ENCODE measurements at regions not wholly inside any gene's neighbourhood (a gene's known extent, or its start where the extent isn't known, plus 50 kb on each side); places are given as distances from the start of the nearest gene placed in this dataset.

DNA sequence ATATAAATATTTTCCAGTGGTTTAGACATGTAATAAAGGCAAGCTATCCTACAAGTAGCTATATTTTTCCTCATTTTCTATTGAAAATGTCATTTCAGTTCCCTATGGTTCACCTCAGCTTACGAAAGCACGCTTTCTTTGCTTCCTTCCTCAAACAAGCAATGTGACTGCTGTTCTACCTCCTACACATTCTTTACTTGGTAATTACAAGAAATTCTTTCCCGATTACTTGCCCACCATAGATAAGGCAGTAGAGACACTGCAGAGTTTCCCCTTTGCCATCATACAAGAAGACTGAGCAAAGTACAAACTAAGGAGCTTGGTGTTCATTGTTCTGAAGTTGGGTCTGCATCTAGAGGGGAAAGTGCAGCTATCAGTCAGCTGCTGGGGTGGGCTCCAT is 249.4 kb downstream of the CRPPA start:
- peaks cover 0 to 5% (median 2%) of the 10 kb centered on the region in 7 donors for H3K9me3 Mint-ChIP-seq
- Histone ChIP-seq H3K27me3 (ENCODE audit: control insufficient read depth, insufficient read depth, low read length) (no peaks in the 10 kb centered on the region), H3K9me3 (ENCODE audit: control insufficient read depth in 2 of 2, low read length in 2 of 2) (no peaks in the 10 kb centered on the region), H3K36me3 (ENCODE audit: control insufficient read depth, insufficient read depth, low read length) (no peaks in the 10 kb centered on the region), H3K27ac (ENCODE audit: insufficient read depth, low read length, poor library complexity, severe bottlenecking) (no peak overlapping the region), H3K4me3 (ENCODE audit: low read depth, low read length) (no peak overlapping the region), H3K4me1 (ENCODE audit: control insufficient read depth, insufficient read depth, low read length, poor library complexity, severe bottlenecking) (no peaks in the 10 kb centered on the region)
- no peaks in the 10 kb centered on the region for H3K36me3 Mint-ChIP-seq
- no peak overlapping the region for H3K27ac Mint-ChIP-seq
- DNase-seq = no peak
- ATAC-seq (ENCODE audit: low read depth in 2 of 2) = no peak
- no peak overlapping the region for H3K4me3 Mint-ChIP-seq
- H3K4me1 Mint-ChIP-seq = no peaks in the 10 kb centered on the region
- no peaks in the 10 kb centered on the region for H3K27me3 Mint-ChIP-seq

DNA sequence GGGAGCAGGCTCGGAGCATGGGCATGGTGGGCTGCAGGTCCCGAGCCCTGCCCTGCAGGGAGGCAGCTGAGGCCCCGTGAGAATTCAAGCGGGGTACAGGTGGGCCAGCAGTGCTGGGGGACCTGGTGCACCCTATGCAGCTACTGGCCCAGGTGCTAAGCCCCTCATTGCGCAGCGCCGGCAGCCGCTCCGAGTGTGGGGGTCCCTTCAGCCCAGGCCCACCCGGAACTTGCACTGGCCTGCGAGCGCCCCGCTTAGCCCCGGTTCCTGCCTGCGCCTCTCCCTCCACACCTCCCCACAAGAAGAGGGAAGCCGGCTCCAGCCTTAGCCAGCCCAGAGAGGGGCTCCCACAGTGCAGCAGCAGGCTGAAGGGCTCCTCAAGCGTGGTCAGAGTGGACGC is 250.7 kb downstream of the CRPPA start:
- Histone ChIP-seq H3K9me3 (ENCODE audit: control insufficient read depth in 2 of 2, low read length in 2 of 2) (no peaks in the 10 kb centered on the region), H3K36me3 (ENCODE audit: control insufficient read depth, insufficient read depth, low read length) (no peaks in the 10 kb centered on the region), H3K4me1 (ENCODE audit: control insufficient read depth, insufficient read depth, low read length, poor library complexity, severe bottlenecking) (no peaks in the 10 kb centered on the region), H3K27me3 (ENCODE audit: control insufficient read depth, insufficient read depth, low read length) (no peaks in the 10 kb centered on the region), H3K27ac (ENCODE audit: insufficient read depth, low read length, poor library complexity, severe bottlenecking) (no peak overlapping the region), H3K4me3 (ENCODE audit: low read depth, low read length) (no peak overlapping the region)
- H3K4me1 Mint-ChIP-seq = no peaks in the 10 kb centered on the region
- DNase-seq (no peak), ATAC-seq (ENCODE audit: low read depth in 2 of 2) (no peak)
- peaks cover 0 to 11% (median 4%) of the 10 kb centered on the region in 7 donors for H3K9me3 Mint-ChIP-seq
- H3K4me3 Mint-ChIP-seq = no peak overlapping the region
- H3K36me3 Mint-ChIP-seq = no peaks in the 10 kb centered on the region
- H3K27me3 Mint-ChIP-seq = no peaks in the 10 kb centered on the region
- no peak overlapping the region for H3K27ac Mint-ChIP-seq

DNA sequence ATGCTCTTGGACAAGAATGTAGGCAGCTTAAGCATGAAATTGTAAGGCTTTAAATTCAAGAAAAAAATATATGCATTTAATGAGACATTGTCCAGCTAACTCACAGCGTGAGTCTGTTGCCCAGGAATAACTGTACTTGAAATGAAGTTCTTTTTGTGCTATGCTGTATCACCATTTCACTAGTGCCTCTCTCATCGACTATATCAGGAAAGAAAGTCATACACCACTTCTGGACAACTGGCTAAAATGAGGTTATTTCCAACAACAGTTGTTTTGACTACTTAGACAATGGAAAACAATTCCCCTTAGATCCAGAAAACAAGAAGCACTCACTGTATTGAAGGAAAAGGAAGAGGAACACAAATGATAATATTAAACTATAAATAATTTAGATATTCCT is 251.8 kb downstream of the CRPPA start:
- no peak overlapping the region for H3K4me3 Mint-ChIP-seq

DNA sequence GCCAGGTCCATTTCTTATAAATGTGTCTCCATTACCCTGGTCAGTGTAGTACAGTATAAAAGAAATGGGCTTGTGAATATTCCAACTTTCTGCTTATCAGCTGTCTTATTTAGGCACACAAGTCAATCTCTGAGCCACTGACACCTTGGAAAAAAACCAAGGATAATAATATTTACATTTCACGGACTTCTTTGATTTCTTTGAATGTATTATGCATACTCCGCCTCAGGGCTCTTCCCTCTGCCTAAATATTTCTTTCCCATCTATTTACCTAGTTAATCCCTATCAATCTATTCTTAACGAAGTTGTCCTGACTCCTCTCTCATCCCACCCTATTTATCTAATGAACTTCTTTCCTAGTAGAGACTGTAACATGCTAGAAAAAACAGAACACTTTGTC is 253.8 kb downstream of the CRPPA start:
- no peak overlapping the region for H3K4me3 Mint-ChIP-seq
- Histone ChIP-seq H3K9me3 (ENCODE audit: control insufficient read depth in 2 of 2, low read length in 2 of 2) (no peaks in the 10 kb centered on the region), H3K4me1 (ENCODE audit: control insufficient read depth, insufficient read depth, low read length, poor library complexity, severe bottlenecking) (no peaks in the 10 kb centered on the region), H3K36me3 (ENCODE audit: control insufficient read depth, insufficient read depth, low read length) (no peaks in the 10 kb centered on the region), H3K4me3 (ENCODE audit: low read depth, low read length) (no peak overlapping the region), H3K27ac (ENCODE audit: insufficient read depth, low read length, poor library complexity, severe bottlenecking) (no peak overlapping the region), H3K27me3 (ENCODE audit: control insufficient read depth, insufficient read depth, low read length) (no peaks in the 10 kb centered on the region)
- H3K4me1 Mint-ChIP-seq = no peaks in the 10 kb centered on the region
- no peaks in the 10 kb centered on the region for H3K36me3 Mint-ChIP-seq
- peaks cover 1 to 23% (median 8%) of the 10 kb centered on the region in 7 donors for H3K9me3 Mint-ChIP-seq
- no peaks in the 10 kb centered on the region for H3K27me3 Mint-ChIP-seq
- ATAC-seq (ENCODE audit: low read depth in 2 of 2) = no peak
- H3K27ac Mint-ChIP-seq = no peak overlapping the region
- no peak for DNase-seq

More for the DNA sequence above, 251.8 kb downstream of the CRPPA start:
- no peaks in the 10 kb centered on the region for H3K36me3 Mint-ChIP-seq
- no peak overlapping the region for H3K4me3 ChIP-seq (ENCODE audit: low read depth, low read length)
- no peak overlapping the region for H3K27ac ChIP-seq (ENCODE audit: insufficient read depth, low read length, poor library complexity, severe bottlenecking)
- H3K36me3 ChIP-seq (ENCODE audit: control insufficient read depth, insufficient read depth, low read length) = no peaks in the 10 kb centered on the region
- no peaks in the 10 kb centered on the region for H3K4me1 ChIP-seq (ENCODE audit: control insufficient read depth, insufficient read depth, low read length, poor library complexity, severe bottlenecking)
- H3K27ac Mint-ChIP-seq = no peak overlapping the region
- H3K9me3 Mint-ChIP-seq = peaks cover 0 to 14% (median 4%) of the 10 kb centered on the region in 7 donors
- H3K27me3 Mint-ChIP-seq = no peaks in the 10 kb centered on the region
- H3K27me3 ChIP-seq (ENCODE audit: control insufficient read depth, insufficient read depth, low read length) = no peaks in the 10 kb centered on the region
- H3K4me1 Mint-ChIP-seq = no peaks in the 10 kb centered on the region
- DNase-seq (no peak), ATAC-seq (ENCODE audit: low read depth in 2 of 2) (no peak)
- no peaks in the 10 kb centered on the region for H3K9me3 ChIP-seq (ENCODE audit: control insufficient read depth in 2 of 2, low read length in 2 of 2)

DNA sequence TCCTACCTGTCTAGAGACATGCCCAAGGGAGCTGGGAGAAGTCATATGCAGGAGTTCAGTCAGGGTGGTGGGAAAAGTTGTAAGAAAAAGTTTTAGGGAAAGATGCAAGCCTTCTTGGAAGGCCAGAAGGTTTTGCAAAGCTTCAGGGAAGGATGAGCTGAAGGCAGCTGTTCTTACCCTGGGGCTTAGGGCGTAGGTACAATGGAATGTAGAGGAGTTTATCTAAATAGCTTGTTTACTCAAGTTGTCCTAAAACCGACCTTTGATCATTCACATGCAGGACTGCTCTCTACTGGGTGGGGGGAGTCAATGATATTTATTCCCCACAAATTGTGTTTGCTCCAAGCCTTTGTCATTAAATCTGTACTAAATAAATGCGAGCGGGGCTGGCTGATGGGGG is 277.0 kb downstream of the CRPPA start:
- Histone ChIP-seq H3K27me3 (ENCODE audit: control insufficient read depth, insufficient read depth, low read length) (no peaks in the 10 kb centered on the region), H3K4me3 (ENCODE audit: low read depth, low read length) (no peak overlapping the region), H3K36me3 (ENCODE audit: control insufficient read depth, insufficient read depth, low read length) (no peaks in the 10 kb centered on the region), H3K9me3 (ENCODE audit: control insufficient read depth in 2 of 2, low read length in 2 of 2) (peaks cover 5 to 15% of the 10 kb centered on the region in 2 experiments), H3K4me1 (ENCODE audit: control insufficient read depth, insufficient read depth, low read length, poor library complexity, severe bottlenecking) (no peaks in the 10 kb centered on the region), H3K27ac (ENCODE audit: insufficient read depth, low read length, poor library complexity, severe bottlenecking) (no peak overlapping the region)
- no peaks in the 10 kb centered on the region for H3K4me1 Mint-ChIP-seq
- DNase-seq (no peak), ATAC-seq (ENCODE audit: low read depth in 2 of 2) (no peak)
- peaks cover 4 to 26% (median 9%) of the 10 kb centered on the region in 7 donors for H3K9me3 Mint-ChIP-seq
- H3K4me3 Mint-ChIP-seq = no peak overlapping the region
- H3K27ac Mint-ChIP-seq = no peak overlapping the region
- no peaks in the 10 kb centered on the region for H3K36me3 Mint-ChIP-seq
- no peaks in the 10 kb centered on the region for H3K27me3 Mint-ChIP-seq

DNA sequence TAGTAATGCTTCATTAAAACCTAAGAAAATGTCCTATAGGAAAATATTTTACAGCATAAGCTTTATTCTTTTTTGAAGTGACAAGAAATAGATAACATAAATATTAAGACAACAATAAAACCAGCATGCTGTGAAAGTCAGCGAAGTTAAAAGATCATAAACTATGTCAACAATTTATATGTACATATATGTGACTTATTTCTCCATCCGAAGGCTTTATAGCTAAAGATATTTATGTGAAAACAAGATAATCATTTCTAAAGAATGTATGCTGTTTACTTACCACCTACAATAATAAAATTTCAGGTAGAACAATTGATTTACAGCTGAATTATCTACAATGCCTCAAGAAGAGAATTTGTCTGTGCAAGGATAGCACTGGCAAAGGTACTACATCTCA is 283.4 kb downstream of the CRPPA start:
- Mint-ChIP-seq H3K27ac (no peak overlapping the region), H3K4me1 (no peaks in the 10 kb centered on the region), H3K4me3 (no peak overlapping the region), H3K27me3 (no peaks in the 10 kb centered on the region), H3K9me3 (peaks cover 0 to 4% (median 1%) of the 10 kb centered on the region in 7 donors), H3K36me3 (no peaks in the 10 kb centered on the region)
- Histone ChIP-seq H3K4me1 (ENCODE audit: control insufficient read depth, insufficient read depth, low read length, poor library complexity, severe bottlenecking) (no peaks in the 10 kb centered on the region), H3K27ac (ENCODE audit: insufficient read depth, low read length, poor library complexity, severe bottlenecking) (no peak overlapping the region), H3K9me3 (ENCODE audit: control insufficient read depth in 2 of 2, low read length in 2 of 2) (no peaks in the 10 kb centered on the region), H3K36me3 (ENCODE audit: control insufficient read depth, insufficient read depth, low read length) (no peaks in the 10 kb centered on the region), H3K4me3 (ENCODE audit: low read depth, low read length) (no peak overlapping the region), H3K27me3 (ENCODE audit: control insufficient read depth, insufficient read depth, low read length) (no peaks in the 10 kb centered on the region)
- no peak for ATAC-seq (ENCODE audit: low read depth in 2 of 2)
- DNase-seq = no peak

DNA sequence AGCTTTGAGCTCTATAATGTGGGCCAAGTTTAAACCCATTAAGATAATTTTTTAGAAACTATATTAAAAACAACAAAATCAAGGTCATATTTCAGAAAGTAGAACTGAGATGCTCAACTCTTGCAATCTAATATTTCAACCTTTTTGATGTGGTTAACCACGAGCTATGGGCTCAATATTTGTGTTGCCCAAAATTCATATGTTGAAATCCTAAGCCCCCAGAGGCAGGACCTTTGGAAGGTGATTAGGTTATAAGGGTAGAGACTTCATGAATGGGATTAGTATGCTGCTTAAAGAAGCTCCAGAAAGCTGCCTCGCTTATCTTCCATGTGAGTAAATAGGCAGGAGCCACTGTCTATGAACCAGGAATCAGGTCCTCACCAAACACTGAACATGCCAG is 284.4 kb downstream of the CRPPA start:
- H3K4me1 Mint-ChIP-seq = no peaks in the 10 kb centered on the region
- Histone ChIP-seq H3K9me3 (ENCODE audit: control insufficient read depth in 2 of 2, low read length in 2 of 2) (no peaks in the 10 kb centered on the region), H3K4me1 (ENCODE audit: control insufficient read depth, insufficient read depth, low read length, poor library complexity, severe bottlenecking) (no peaks in the 10 kb centered on the region), H3K4me3 (ENCODE audit: low read depth, low read length) (no peak overlapping the region), H3K36me3 (ENCODE audit: control insufficient read depth, insufficient read depth, low read length) (no peaks in the 10 kb centered on the region), H3K27ac (ENCODE audit: insufficient read depth, low read length, poor library complexity, severe bottlenecking) (no peak overlapping the region), H3K27me3 (ENCODE audit: control insufficient read depth, insufficient read depth, low read length) (no peaks in the 10 kb centered on the region)
- no peaks in the 10 kb centered on the region for H3K27me3 Mint-ChIP-seq
- H3K9me3 Mint-ChIP-seq = peaks cover 0 to 4% (median 1%) of the 10 kb centered on the region in 7 donors
- no peak overlapping the region for H3K4me3 Mint-ChIP-seq
- H3K27ac Mint-ChIP-seq = no peak overlapping the region
- ATAC-seq (ENCODE audit: low read depth in 2 of 2) (no peak), DNase-seq (no peak)
- H3K36me3 Mint-ChIP-seq = no peaks in the 10 kb centered on the region

DNA sequence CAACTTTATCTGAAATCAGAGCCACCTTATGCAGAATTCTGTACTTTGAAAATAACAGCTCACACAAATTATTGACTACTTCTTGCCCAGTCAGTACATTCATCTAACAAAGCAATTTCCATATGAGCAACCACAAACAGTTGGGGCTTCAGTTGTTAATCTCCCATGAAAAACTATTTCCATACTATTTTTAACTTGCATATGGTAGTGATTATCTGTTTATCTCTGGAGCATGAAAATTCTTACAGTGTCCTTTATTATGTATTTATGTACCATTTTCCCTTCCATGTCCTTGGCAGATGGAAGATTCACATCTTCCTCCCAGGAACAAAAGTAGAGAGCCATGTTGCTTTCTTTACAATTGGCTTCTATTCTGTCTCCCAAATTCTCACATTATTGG is 285.7 kb downstream of the CRPPA start:
- Mint-ChIP-seq H3K36me3 (no peaks in the 10 kb centered on the region), H3K27ac (no peak overlapping the region), H3K4me3 (no peak overlapping the region), H3K4me1 (no peaks in the 10 kb centered on the region), H3K27me3 (no peaks in the 10 kb centered on the region), H3K9me3 (peaks cover 0 to 4% (median 0%) of the 10 kb centered on the region in 7 donors)
- no peaks in the 10 kb centered on the region for H3K4me1 ChIP-seq (ENCODE audit: control insufficient read depth, insufficient read depth, low read length, poor library complexity, severe bottlenecking)
- H3K27me3 ChIP-seq (ENCODE audit: control insufficient read depth, insufficient read depth, low read length) = no peaks in the 10 kb centered on the region
- peaks cover 0 to 4% of the 10 kb centered on the region in 2 experiments for H3K9me3 ChIP-seq (ENCODE audit: control insufficient read depth in 2 of 2, low read length in 2 of 2)
- no peaks in the 10 kb centered on the region for H3K36me3 ChIP-seq (ENCODE audit: control insufficient read depth, insufficient read depth, low read length)
- H3K4me3 ChIP-seq (ENCODE audit: low read depth, low read length) = no peak overlapping the region
- DNase-seq = no peak
- no peak for ATAC-seq (ENCODE audit: low read depth in 2 of 2)
- H3K27ac ChIP-seq (ENCODE audit: insufficient read depth, low read length, poor library complexity, severe bottlenecking) = no peak overlapping the region
